Fibroblast of lung (primary cell): ENCODE measurements at regions not wholly inside any gene's neighbourhood (a gene's known extent, or its start where the extent isn't known, plus 50 kb on each side); places are given as distances from the start of the nearest gene placed in this dataset.

ENCODE experiments used
- EZH2 ChIP-seq: IDR thresholded peaks from 2 replicates; pipeline ENCODE4 v1.5.1; 2012; ENCODE audit warnings: low read length, control low read depth, mild to moderate bottlenecking; ENCODE audit errors: missing control alignments
- TF ChIP-seq, protein P1 (sequence below), 2 donors: IDR thresholded peaks in 1 of 2; conservative IDR thresholded peaks in 1 of 2; 1 replicate in 1 of 2; 2 replicates in 1 of 2; pipeline ENCODE4 v1.5.1; 2011 to 2012; ENCODE audit warnings: low read length in 2 of 2, control low read depth in 1 of 2, inconsistent platforms in 1 of 2, low read depth in 1 of 2, mild to moderate bottlenecking in 1 of 2

GRCh38 chr9:30010691-30011090, 2373.8 kb upstream of the ACO1 start:
- TF ChIP-seq, protein P1, sequence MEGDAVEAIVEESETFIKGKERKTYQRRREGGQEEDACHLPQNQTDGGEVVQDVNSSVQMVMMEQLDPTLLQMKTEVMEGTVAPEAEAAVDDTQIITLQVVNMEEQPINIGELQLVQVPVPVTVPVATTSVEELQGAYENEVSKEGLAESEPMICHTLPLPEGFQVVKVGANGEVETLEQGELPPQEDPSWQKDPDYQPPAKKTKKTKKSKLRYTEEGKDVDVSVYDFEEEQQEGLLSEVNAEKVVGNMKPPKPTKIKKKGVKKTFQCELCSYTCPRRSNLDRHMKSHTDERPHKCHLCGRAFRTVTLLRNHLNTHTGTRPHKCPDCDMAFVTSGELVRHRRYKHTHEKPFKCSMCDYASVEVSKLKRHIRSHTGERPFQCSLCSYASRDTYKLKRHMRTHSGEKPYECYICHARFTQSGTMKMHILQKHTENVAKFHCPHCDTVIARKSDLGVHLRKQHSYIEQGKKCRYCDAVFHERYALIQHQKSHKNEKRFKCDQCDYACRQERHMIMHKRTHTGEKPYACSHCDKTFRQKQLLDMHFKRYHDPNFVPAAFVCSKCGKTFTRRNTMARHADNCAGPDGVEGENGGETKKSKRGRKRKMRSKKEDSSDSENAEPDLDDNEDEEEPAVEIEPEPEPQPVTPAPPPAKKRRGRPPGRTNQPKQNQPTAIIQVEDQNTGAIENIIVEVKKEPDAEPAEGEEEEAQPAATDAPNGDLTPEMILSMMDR (conservative IDR thresholded peaks at IDR 0.05 in 1 of 2, IDR thresholded peaks at IDR 0.05 in 1 of 2; ENCODE audit: low read depth in 1 of 2, low read length in 2 of 2) = no peak
- TF ChIP-seq EZH2 = no peak
